ENCODE measurements at regions not wholly inside any gene's neighbourhood (a gene's known extent, or its start where the extent isn't known, plus 50 kb on each side); places are given as distances from the start of the nearest gene placed in this dataset.

DNA sequence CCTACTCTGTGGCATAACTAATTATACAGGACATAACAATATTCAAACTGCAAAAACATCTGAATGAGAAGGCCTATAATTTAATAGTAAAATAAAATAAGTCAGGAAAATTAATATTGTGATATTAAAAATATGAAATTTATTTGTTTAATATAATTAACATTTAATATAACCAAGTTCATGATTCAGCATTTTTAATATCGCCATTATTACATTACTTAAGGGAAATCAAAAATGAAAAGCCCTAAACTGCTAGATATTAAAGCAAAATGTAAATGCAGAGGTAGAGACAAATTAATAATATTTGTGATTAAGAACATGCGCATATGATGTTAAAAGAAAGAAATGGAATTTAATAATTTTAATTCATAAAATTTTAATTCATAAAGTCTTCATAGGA, 683.4 kb upstream of the EYS start:
- no peaks in the 10 kb centered on the region for H4K20me1 ChIP-seq (ENCODE audit: low read length)
- H3K4me3 ChIP-seq (ENCODE audit: low read length): no peak overlapping the region
- TF ChIP-seq EZH2phosphoT487 (IDR thresholded peaks at IDR 0.05; ENCODE audit: borderline replicate concordance, low read length) (no peak), EZH2 (IDR thresholded peaks at IDR 0.05; ENCODE audit: low read length, unreplicated experiment) (no peak)
- TF ChIP-seq, protein P1, sequence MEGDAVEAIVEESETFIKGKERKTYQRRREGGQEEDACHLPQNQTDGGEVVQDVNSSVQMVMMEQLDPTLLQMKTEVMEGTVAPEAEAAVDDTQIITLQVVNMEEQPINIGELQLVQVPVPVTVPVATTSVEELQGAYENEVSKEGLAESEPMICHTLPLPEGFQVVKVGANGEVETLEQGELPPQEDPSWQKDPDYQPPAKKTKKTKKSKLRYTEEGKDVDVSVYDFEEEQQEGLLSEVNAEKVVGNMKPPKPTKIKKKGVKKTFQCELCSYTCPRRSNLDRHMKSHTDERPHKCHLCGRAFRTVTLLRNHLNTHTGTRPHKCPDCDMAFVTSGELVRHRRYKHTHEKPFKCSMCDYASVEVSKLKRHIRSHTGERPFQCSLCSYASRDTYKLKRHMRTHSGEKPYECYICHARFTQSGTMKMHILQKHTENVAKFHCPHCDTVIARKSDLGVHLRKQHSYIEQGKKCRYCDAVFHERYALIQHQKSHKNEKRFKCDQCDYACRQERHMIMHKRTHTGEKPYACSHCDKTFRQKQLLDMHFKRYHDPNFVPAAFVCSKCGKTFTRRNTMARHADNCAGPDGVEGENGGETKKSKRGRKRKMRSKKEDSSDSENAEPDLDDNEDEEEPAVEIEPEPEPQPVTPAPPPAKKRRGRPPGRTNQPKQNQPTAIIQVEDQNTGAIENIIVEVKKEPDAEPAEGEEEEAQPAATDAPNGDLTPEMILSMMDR (conservative IDR thresholded peaks at IDR 0.05; ENCODE audit: low read depth, low read length): no peak
- no peaks in the 10 kb centered on the region for H3K27me3 ChIP-seq (ENCODE audit: low read length)
- no TSS peak for BruUV-seq (replicated peaks)
- H3K9ac ChIP-seq (ENCODE audit: low read length): no peak overlapping the region
- no peak for DNase-seq
- no peak for ATAC-seq
- CTCF ChIA-PET: no interaction called here
- H3K9me2 ChIP-seq (replicated peaks; ENCODE audit: low read length): no peaks in the 10 kb centered on the region
- no peaks in the 10 kb centered on the region for H3K79me2 ChIP-seq (ENCODE audit: low read length)
- no peak overlapping the region for H2AFZ ChIP-seq (ENCODE audit: low read length)
- intact Hi-C loops (cut with micrococcal nuclease): no loop called here
- H3K9me3 ChIP-seq (ENCODE audit: low read length): no peaks in the 10 kb centered on the region
- no peaks in the 10 kb centered on the region for H3K4me1 ChIP-seq (ENCODE audit: insufficient read depth, low read length)
- H3K27ac ChIP-seq (ENCODE audit: low read length): no peak overlapping the region
- no peak overlapping the region for H3K4me2 ChIP-seq (ENCODE audit: low read length)
- H3F3A ChIP-seq (ENCODE audit: low read length, unreplicated experiment): no peaks in the 10 kb centered on the region
- H3K36me3 ChIP-seq (ENCODE audit: low read depth, low read length): no peaks in the 10 kb centered on the region
- POLR2A ChIA-PET (ENCODE audit: unreplicated experiment): no interaction called here

DNA sequence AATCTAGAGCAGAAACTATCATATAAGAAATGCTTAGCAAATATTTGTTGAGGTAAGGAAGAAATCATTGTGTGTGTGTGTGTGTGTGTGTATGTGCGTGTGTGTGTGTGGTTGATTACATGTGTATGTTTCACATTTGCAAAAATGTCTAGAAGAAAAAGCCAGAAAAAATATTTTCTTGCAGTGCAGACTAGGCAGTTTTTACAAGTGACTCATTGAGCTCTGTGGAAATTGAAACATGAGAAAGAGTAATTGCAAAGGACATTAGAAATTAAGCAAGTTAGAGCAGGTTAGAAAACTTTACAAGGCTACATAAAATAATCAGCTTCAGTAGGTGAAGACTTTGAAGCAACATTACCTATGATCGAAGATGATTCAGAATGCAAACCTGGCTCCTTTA, 669.0 kb upstream of the EYS start:
- Histone ChIP-seq H3K9me2 (replicated peaks; ENCODE audit: low read length) (no peaks in the 10 kb centered on the region), H3K9ac (ENCODE audit: low read length) (no peak overlapping the region), H3F3A (ENCODE audit: low read length, unreplicated experiment) (no peaks in the 10 kb centered on the region), H3K36me3 (ENCODE audit: low read depth, low read length) (no peaks in the 10 kb centered on the region), H3K4me1 (ENCODE audit: insufficient read depth, low read length) (peaks cover 7% of the 10 kb centered on the region; the same call in 1 of the 2 replicates), H4K20me1 (ENCODE audit: low read length) (no peaks in the 10 kb centered on the region), H3K4me2 (ENCODE audit: low read length) (no peak overlapping the region), H3K27ac (ENCODE audit: low read length) (no peak overlapping the region), H3K79me2 (ENCODE audit: low read length) (no peaks in the 10 kb centered on the region), H2AFZ (ENCODE audit: low read length) (no peak overlapping the region), H3K4me3 (ENCODE audit: low read length) (no peak overlapping the region), H3K27me3 (ENCODE audit: low read length) (no peaks in the 10 kb centered on the region), H3K9me3 (ENCODE audit: low read length) (no peaks in the 10 kb centered on the region)
- ATAC-seq: peak; percentile 33; the same call in 1 of the 2 replicates
- BruUV-seq (replicated peaks): no TSS peak
- ChIA-PET POLR2A (ENCODE audit: unreplicated experiment) (no interaction called here), CTCF (no interaction called here)
- peak; percentile 5 for DNase-seq
- intact Hi-C loops (cut with micrococcal nuclease): no loop called here
- TF ChIP-seq, protein P1 (conservative IDR thresholded peaks at IDR 0.05; ENCODE audit: low read depth, low read length): no peak
- TF ChIP-seq EZH2 (IDR thresholded peaks at IDR 0.05; ENCODE audit: low read length, unreplicated experiment) (no peak), EZH2phosphoT487 (IDR thresholded peaks at IDR 0.05; ENCODE audit: borderline replicate concordance, low read length) (no peak)

DNA sequence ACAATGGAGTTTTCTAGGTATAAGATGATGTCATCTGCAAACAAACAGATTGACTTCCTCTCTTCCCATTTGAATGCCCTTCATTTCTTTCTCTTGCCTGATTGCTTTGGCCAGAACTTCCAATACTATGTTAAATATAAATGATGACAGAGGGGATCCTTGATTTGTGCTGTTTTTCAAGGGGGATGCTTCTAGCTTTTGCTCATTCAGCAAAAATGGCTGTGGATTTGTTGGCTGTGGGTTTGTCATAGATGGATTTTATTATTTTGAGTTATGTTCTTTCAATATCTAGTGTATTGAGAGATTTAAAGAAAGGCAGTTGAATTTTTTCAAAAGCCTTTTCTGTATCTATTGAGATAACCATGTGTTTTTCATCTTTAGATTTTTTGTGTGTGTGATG, 662.4 kb upstream of the EYS start:
- no peak overlapping the region for H3K9ac ChIP-seq (ENCODE audit: low read length)
- ChIA-PET POLR2A (ENCODE audit: unreplicated experiment) (no interaction called here), CTCF (no interaction called here)
- H3K27ac ChIP-seq (ENCODE audit: low read length): no peak overlapping the region
- H3K36me3 ChIP-seq (ENCODE audit: low read depth, low read length): no peaks in the 10 kb centered on the region
- H2AFZ ChIP-seq (ENCODE audit: low read length): no peak overlapping the region
- no peaks in the 10 kb centered on the region for H3F3A ChIP-seq (ENCODE audit: low read length, unreplicated experiment)
- no peaks in the 10 kb centered on the region for H3K9me3 ChIP-seq (ENCODE audit: low read length)
- intact Hi-C loops (cut with micrococcal nuclease): no loop called here
- DNase-seq: no peak
- H3K79me2 ChIP-seq (ENCODE audit: low read length): no peaks in the 10 kb centered on the region
- H4K20me1 ChIP-seq (ENCODE audit: low read length): no peaks in the 10 kb centered on the region
- no peak for ATAC-seq
- no peak overlapping the region for H3K4me3 ChIP-seq (ENCODE audit: low read length)
- no peaks in the 10 kb centered on the region for H3K27me3 ChIP-seq (ENCODE audit: low read length)
- no TSS peak for BruUV-seq (replicated peaks)
- H3K4me2 ChIP-seq (ENCODE audit: low read length): no peak overlapping the region
- TF ChIP-seq EZH2 (IDR thresholded peaks at IDR 0.05; ENCODE audit: low read length, unreplicated experiment) (no peak), EZH2phosphoT487 (IDR thresholded peaks at IDR 0.05; ENCODE audit: borderline replicate concordance, low read length) (no peak)
- no peaks in the 10 kb centered on the region for H3K4me1 ChIP-seq (ENCODE audit: insufficient read depth, low read length)
- no peaks in the 10 kb centered on the region for H3K9me2 ChIP-seq (replicated peaks; ENCODE audit: low read length)
